HPDE6-E6E7 (cell line): ENCODE measurements at regions not wholly inside any gene's neighbourhood (a gene's known extent, or its start where the extent isn't known, plus 50 kb on each side); places are given as distances from the start of the nearest gene placed in this dataset.
A peak's percentile ranks its signal among the peaks of the same experiment; 100 is the strongest.
"Not testable (repeated sequence)": the region's sequence is repeated elsewhere in the genome, so short reads cannot be mapped to it uniquely, and the experiment has no call there.

ENCODE experiments used
- DNase-seq: peaks from one replicate; pipeline ENCODE4 v3.0.0; 2011; ENCODE audit warnings: missing footprints; ENCODE audit errors: extremely low spot score

- DNase-seq = no peak
Measured at GRCh38 chr10:21057436-21057835, 160.3 kb upstream of the NEBL start.

GRCh38 chr10:21056461-21056860 lies 159.3 kb upstream of the NEBL start:
- DNase-seq = no peak

GRCh38 chr10:21055339-21056135 lies 158.4 kb upstream of the NEBL start:
- DNase-seq = no peak

- DNase-seq = no peak
Measured at GRCh38 chr10:21053953-21054690, 157.0 kb upstream of the NEBL start.

GRCh38 chr10:21052709-21053104 lies 155.6 kb upstream of the NEBL start:
- DNase-seq = no peak

- no peak for DNase-seq
Measured at GRCh38 chr10:21052072-21052708, 155.1 kb upstream of the NEBL start.

- no peak for DNase-seq
Measured at GRCh38 chr10:21049482-21049881, 152.4 kb upstream of the NEBL start.

- DNase-seq = peak; percentile 1
Measured at GRCh38 chr10:21048068-21048467, 151.0 kb upstream of the NEBL start.

- no peak for DNase-seq
Measured at GRCh38 chr10:21047511-21047910, 150.4 kb upstream of the NEBL start.

GRCh38 chr10:21047096-21047495 lies 150.0 kb upstream of the NEBL start:
- no peak for DNase-seq

GRCh38 chr10:21043044-21043443 lies 145.9 kb upstream of the NEBL start:
- DNase-seq = no peak

GRCh38 chr10:21042536-21042935 lies 145.4 kb upstream of the NEBL start:
- no peak for DNase-seq

- DNase-seq = no peak
Measured at GRCh38 chr10:21041763-21042458, 144.8 kb upstream of the NEBL start.

- DNase-seq = no peak
Measured at GRCh38 chr10:21039721-21040120, 142.6 kb upstream of the NEBL start.

- no peak for DNase-seq
Measured at GRCh38 chr10:21036757-21037156, 139.6 kb upstream of the NEBL start.

GRCh38 chr10:21034770-21035169 lies 137.7 kb upstream of the NEBL start:
- not testable (repeated sequence) for DNase-seq

GRCh38 chr10:21034241-21034640 lies 137.1 kb upstream of the NEBL start:
- DNase-seq = no peak

GRCh38 chr10:21032587-21033319 lies 135.6 kb upstream of the NEBL start:
- no peak for DNase-seq

GRCh38 chr10:21031232-21031795 lies 134.2 kb upstream of the NEBL start:
- no peak for DNase-seq

- DNase-seq = no peak
Measured at GRCh38 chr10:21030091-21030490, 133.0 kb upstream of the NEBL start.

- DNase-seq = no peak
Measured at GRCh38 chr10:21022821-21023220, 125.7 kb upstream of the NEBL start.
